ENCODE measurements at regions not wholly inside any gene's neighbourhood (a gene's known extent, or its start where the extent isn't known, plus 50 kb on each side); places are given as distances from the start of the nearest gene placed in this dataset.

DNA sequence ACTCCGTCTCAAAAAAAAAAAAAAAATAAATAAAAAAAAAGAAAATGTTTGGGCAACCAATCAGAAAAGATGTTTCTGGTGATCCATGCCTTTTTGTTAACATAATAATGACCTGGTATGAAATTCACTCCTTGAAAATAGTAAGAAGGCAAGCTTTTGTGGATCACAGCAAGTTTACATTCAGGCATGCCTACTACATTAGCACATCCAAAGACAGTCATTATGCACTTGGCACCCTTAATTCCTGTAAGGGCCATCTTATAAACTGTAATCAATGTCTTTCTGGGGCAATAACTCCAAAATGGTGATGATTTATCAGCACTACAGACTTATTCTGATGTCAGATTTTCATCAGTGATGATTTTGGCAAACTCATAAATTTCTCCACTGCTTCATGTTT is 1871.6 kb upstream of the AGA start:
- no peak for DNase-seq (ENCODE audit: low read depth)
- no peak overlapping the region for H3K4me3 ChIP-seq (ENCODE audit: low read length)
- TF ChIP-seq, protein P1, sequence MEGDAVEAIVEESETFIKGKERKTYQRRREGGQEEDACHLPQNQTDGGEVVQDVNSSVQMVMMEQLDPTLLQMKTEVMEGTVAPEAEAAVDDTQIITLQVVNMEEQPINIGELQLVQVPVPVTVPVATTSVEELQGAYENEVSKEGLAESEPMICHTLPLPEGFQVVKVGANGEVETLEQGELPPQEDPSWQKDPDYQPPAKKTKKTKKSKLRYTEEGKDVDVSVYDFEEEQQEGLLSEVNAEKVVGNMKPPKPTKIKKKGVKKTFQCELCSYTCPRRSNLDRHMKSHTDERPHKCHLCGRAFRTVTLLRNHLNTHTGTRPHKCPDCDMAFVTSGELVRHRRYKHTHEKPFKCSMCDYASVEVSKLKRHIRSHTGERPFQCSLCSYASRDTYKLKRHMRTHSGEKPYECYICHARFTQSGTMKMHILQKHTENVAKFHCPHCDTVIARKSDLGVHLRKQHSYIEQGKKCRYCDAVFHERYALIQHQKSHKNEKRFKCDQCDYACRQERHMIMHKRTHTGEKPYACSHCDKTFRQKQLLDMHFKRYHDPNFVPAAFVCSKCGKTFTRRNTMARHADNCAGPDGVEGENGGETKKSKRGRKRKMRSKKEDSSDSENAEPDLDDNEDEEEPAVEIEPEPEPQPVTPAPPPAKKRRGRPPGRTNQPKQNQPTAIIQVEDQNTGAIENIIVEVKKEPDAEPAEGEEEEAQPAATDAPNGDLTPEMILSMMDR (conservative IDR thresholded peaks at IDR 0.05; ENCODE audit: low read length) = no peak

DNA sequence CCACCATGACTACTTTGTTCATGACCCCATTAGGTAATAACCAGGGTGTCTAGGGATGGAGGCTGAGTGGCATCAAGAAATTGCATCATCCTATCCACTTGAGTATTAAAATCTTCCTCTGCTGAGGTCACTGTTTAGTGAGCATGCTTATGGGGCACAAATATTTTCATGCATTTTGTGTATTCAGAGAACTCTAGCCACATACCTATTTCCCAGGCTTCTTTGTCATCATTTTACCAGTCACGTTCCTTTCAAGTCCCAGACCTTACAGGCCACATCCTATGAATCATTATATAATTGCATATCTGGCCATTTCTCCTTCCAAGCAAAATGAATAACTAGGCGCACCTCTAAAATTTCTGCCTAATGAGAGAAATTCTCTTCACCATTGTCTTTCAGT is 1882.9 kb upstream of the AGA start:
- TF ChIP-seq, protein P1 (conservative IDR thresholded peaks at IDR 0.05; ENCODE audit: low read length) = no peak

DNA sequence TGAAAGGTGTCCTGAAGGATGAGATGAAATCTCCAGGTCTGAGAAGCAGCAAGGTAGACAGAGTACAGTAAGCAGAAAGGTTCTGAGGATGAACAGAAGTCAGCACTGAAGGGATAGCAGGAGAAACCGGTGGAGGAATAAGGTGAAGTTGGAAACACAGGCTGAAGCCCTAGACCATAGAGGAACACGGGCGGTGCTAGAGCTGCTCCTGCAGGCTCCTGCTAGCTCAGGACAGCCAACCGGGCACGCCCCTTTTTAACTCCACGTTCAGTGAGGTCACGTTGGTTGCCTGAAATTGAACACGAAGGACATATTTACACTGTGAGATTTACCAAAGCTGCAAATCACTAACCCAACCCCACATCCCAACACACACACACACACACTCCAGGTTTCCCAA is 1886.4 kb upstream of the AGA start:
- TF ChIP-seq, protein P1 (conservative IDR thresholded peaks at IDR 0.05; ENCODE audit: low read length) = no peak
- H3K4me3 ChIP-seq (ENCODE audit: low read length) = no peak overlapping the region
- no peak for DNase-seq (ENCODE audit: low read depth)

More for the DNA sequence above, 1882.9 kb upstream of the AGA start:
- DNase-seq (ENCODE audit: low read depth) = no peak
- H3K4me3 ChIP-seq (ENCODE audit: low read length) = no peak overlapping the region

DNA sequence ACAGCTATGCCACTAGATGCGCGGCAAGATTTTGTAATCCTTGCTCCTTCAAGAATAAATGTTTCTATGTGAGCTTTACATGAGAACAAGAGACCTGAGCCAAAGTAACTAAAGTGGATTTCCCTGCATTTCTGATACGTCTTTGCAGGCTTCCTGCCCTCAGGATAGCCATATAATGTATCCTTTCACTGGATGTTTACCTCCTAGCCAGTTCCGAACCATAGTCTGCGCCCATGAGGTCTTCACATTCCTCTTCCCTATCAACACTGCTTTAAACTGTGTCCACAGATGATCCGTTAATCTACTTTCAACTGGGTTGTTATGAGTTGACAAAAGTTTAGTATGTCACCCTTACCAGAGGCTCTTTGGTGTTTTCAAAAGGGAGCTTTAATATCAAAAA is 1889.1 kb upstream of the AGA start:
- TF ChIP-seq, protein P1 (conservative IDR thresholded peaks at IDR 0.05; ENCODE audit: low read length) = no peak
- no peak overlapping the region for H3K4me3 ChIP-seq (ENCODE audit: low read length)
- DNase-seq (ENCODE audit: low read depth) = no peak

DNA sequence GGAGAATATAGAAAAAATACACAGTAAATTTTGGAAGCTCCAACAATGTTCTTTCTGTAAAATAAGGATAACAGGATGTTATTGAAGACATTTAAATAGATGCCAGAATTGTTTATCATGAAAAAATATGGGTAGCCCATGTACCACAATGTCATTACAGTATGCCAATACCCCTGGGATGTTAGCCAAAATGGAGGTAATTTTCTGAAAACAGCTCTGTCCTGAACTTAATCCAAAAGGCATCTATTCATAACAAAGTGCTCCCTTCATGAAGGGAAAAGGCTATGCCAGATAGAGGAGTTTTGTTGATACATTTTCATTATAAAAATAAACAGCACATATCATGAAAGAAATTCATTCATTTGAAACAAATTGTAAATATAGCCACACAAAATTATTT is 1902.6 kb upstream of the AGA start:
- no peak for DNase-seq (ENCODE audit: low read depth)
- H3K4me3 ChIP-seq (ENCODE audit: low read length) = no peak overlapping the region
- TF ChIP-seq, protein P1 (conservative IDR thresholded peaks at IDR 0.05; ENCODE audit: low read length) = no peak

DNA sequence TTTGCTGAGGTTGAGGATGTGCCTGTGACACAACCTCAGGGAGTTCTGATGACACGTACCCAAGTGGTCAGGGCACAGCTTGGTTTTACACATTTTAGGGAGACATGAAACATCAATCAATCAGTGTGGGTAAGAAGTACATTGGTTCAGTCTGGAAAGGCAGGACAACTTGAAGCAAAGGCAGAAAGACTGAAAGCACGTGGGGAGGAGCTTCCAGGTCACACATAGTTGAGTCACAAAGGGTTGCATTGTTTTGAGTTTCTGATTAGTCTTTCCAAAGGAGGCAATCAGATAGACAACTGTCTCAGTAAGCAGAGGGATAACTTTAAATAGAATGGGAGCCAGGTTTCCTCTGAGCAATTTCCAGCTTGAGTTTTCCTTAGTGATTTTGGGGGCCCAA is 1910.0 kb upstream of the AGA start:
- TF ChIP-seq, protein P1 (conservative IDR thresholded peaks at IDR 0.05; ENCODE audit: low read length) = no peak
- no peak overlapping the region for H3K4me3 ChIP-seq (ENCODE audit: low read length)

DNA sequence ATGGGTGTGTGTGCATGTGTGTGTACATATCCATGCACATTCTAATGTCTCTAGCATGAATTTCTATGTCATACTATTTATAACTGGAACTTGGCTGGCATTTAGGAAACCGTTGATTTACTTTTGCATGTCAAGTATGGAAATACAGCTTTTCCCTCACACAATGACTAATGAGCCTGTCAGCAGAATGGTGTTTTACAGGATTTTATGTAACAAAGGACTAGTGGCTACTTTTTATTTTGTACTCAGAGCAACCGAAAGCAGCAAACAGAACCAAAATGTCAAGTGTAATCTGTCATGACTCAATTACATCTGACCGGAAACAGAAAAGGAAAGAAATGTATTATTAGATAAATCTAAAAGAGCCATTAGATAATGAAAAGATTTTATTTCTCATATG is 1911.5 kb upstream of the AGA start:
- TF ChIP-seq, protein P1 (conservative IDR thresholded peaks at IDR 0.05; ENCODE audit: low read length) = no peak
- H3K4me3 ChIP-seq (ENCODE audit: low read length) = no peak overlapping the region
- no peak for DNase-seq (ENCODE audit: low read depth)

More for the DNA sequence above, 1910.0 kb upstream of the AGA start:
- no peak for DNase-seq (ENCODE audit: low read depth)
